A549 (cell line): ENCODE measurements at regions not wholly inside any gene's neighbourhood (a gene's known extent, or its start where the extent isn't known, plus 50 kb on each side); places are given as distances from the start of the nearest gene placed in this dataset.

Source experiments
- ESRRA ChIP-seq: fragments of 150-350 bp; IDR thresholded peaks from 2 replicates; pipeline ENCODE4 v1.6.1; 2014; ENCODE audit warnings: mild to moderate bottlenecking, low read length, borderline replicate concordance
- NR3C1 ChIP-seq: fragments of >200 bp; sonication (Bioruptor Twin); formaldehyde crosslinking; IDR thresholded peaks from 3 replicates; pipeline ENCODE4 v1.6.1; 2017
- SMC3 ChIP-seq: fragments of >200 bp; sonication (Bioruptor Twin); formaldehyde crosslinking; IDR thresholded peaks from 3 replicates; pipeline ENCODE4 v1.6.1; 2018; ENCODE audit warnings: inconsistent platforms
- TP53 ChIP-seq: fragments of 250-450 bp; sonication (Bioruptor Pico); IDR thresholded peaks from 2 replicates; pipeline ENCODE4 v1.5.0; 2021; ENCODE audit warnings: mild to moderate bottlenecking, moderate library complexity
- ZFP36 ChIP-seq: fragments of 450-650 bp; IDR thresholded peaks from 2 replicates; pipeline ENCODE4 v1.6.1; 2014; ENCODE audit warnings: borderline replicate concordance; ENCODE audit not compliant: partially characterized antibody
- TF ChIP-seq, protein P1 (sequence below): fragments of >200 bp; sonication (Bioruptor Twin); formaldehyde crosslinking; IDR thresholded peaks from 3 replicates; pipeline ENCODE4 v1.5.1; 2016
- TF ChIP-seq, protein P2 (sequence below): fragments of 250-450 bp; sonication (Bioruptor Pico); IDR thresholded peaks from 2 replicates; pipeline ENCODE4 v1.5.0; 2021; ENCODE audit warnings: mild to moderate bottlenecking, moderate library complexity, borderline replicate concordance

DNA sequence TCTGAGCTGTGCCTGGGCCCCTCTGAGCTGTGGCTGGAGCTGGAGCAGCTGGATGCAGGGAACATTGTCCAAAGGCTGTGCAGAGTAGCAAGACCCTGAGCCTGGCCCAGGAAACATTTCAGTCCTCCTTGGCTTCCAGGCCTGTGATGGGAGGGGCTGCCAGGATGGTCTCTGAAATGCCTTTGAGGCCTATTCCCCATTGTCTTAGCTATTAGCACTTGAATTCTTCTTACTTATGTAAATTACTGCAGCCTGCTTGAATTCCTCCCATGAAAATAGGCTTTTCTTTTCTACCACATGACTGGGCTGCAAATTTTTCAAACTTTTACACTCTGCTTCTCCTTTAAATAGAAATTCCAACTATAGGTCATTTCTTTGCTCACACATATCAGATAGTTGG, 349.8 kb upstream of the KLHL4 start:
- TF ChIP-seq ZFP36 (no peak), TP53 (CRISPR knock-in tag) (no peak), SMC3 (no peak), NR3C1 (no peak), ESRRA (no peak)
- TF ChIP-seq, protein P1, sequence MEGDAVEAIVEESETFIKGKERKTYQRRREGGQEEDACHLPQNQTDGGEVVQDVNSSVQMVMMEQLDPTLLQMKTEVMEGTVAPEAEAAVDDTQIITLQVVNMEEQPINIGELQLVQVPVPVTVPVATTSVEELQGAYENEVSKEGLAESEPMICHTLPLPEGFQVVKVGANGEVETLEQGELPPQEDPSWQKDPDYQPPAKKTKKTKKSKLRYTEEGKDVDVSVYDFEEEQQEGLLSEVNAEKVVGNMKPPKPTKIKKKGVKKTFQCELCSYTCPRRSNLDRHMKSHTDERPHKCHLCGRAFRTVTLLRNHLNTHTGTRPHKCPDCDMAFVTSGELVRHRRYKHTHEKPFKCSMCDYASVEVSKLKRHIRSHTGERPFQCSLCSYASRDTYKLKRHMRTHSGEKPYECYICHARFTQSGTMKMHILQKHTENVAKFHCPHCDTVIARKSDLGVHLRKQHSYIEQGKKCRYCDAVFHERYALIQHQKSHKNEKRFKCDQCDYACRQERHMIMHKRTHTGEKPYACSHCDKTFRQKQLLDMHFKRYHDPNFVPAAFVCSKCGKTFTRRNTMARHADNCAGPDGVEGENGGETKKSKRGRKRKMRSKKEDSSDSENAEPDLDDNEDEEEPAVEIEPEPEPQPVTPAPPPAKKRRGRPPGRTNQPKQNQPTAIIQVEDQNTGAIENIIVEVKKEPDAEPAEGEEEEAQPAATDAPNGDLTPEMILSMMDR, result no peak
- TF ChIP-seq, protein P2, sequence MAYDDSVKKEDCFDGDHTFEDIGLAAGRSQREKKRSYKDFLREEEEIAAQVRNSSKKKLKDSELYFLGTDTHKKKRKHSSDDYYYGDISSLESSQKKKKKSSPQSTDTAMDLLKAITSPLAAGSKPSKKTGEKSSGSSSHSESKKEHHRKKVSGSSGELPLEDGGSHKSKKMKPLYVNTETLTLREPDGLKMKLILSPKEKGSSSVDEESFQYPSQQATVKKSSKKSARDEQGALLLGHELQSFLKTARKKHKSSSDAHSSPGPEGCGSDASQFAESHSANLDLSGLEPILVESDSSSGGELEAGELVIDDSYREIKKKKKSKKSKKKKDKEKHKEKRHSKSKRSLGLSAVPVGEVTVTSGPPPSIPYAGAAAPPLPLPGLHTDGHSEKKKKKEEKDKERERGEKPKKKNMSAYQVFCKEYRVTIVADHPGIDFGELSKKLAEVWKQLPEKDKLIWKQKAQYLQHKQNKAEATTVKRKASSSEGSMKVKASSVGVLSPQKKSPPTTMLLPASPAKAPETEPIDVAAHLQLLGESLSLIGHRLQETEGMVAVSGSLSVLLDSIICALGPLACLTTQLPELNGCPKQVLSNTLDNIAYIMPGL (CRISPR knock-in tag), result no peak
